Common myeloid progenitor, CD34-positive (primary cell): ENCODE measurements at regions not wholly inside any gene's neighbourhood (a gene's known extent, or its start where the extent isn't known, plus 50 kb on each side); places are given as distances from the start of the nearest gene placed in this dataset.

ENCODE experiments used
- CTCF ChIA-PET: fragments of 350-600 bp; sonication (Branson Sonifier 250); formaldehyde crosslinking; loops from one replicate; lab custom pipeline; 2021; ENCODE audit warnings: antibody characterized with exemption; lab: Charles Lee
- POLR2A ChIA-PET: fragments of 350-600 bp; sonication (Branson Sonifier 250); formaldehyde crosslinking; loops from one replicate; lab custom pipeline; 2021; ENCODE audit warnings: antibody characterized with exemption; lab: Charles Lee
- DNase-seq, 3 donors: peaks; one replicate each; pipeline versions ENCODE4 v3.0.0 to v3.0.0-alpha.2; 2013
- H3K27ac ChIP-seq, 2 experiments: 1 replicate in 1 of 2; 2 replicates in 1 of 2; pipeline ENCODE4 v1.7.0; 2013; ENCODE audit warnings: inconsistent platforms in 2 of 2, low read length in 2 of 2, mild to moderate bottlenecking in 2 of 2, low read depth in 1 of 2, moderate library complexity in 1 of 2; ENCODE audit not compliant: severe bottlenecking in 2 of 2, insufficient read depth in 1 of 2, poor library complexity in 1 of 2
- H3K27me3 ChIP-seq, 5 experiments: replicated peaks in 2 of 5; 1 replicate in 3 of 5; 2 replicates in 2 of 5; pipeline versions ENCODE4 v1.6.1 to v1.7.0; 2013; ENCODE audit warnings: low read length in 4 of 5, mild to moderate bottlenecking in 2 of 5, moderate library complexity in 2 of 5, inconsistent platforms in 1 of 5; ENCODE audit not compliant: insufficient read depth in 5 of 5, control insufficient read depth in 4 of 5
- H3K36me3 ChIP-seq, 4 experiments: 1 replicate in 2 of 4; 2 replicates in 2 of 4; pipeline versions ENCODE4 v1.6.1 to v1.7.0; 2013; ENCODE audit warnings: low read length in 3 of 4, control low read depth in 1 of 4, mild to moderate bottlenecking in 1 of 4; ENCODE audit not compliant: control insufficient read depth in 4 of 4, insufficient read depth in 4 of 4
- H3K4me1 ChIP-seq, 4 experiments: 1 replicate in 3 of 4; 2 replicates in 1 of 4; pipeline versions ENCODE4 v1.6.1 to v1.7.1; 2013; ENCODE audit warnings: low read length in 3 of 4, mild to moderate bottlenecking in 3 of 4, control low read depth in 1 of 4, inconsistent platforms in 1 of 4, moderate library complexity in 1 of 4; ENCODE audit not compliant: control insufficient read depth in 4 of 4, insufficient read depth in 4 of 4; ENCODE audit errors: control extremely low read depth in 1 of 4
- H3K4me3 ChIP-seq, 7 experiments: 1 replicate in 4 of 7; 2 replicates in 3 of 7; pipeline versions ENCODE4 v1.5.1 to v1.7.0; 2013; ENCODE audit warnings: mild to moderate bottlenecking in 7 of 7, low read length in 6 of 7, moderate library complexity in 6 of 7, inconsistent platforms in 2 of 7, low read depth in 2 of 7, control low read depth in 1 of 7; ENCODE audit not compliant: insufficient read depth in 4 of 7, control insufficient read depth in 1 of 7; ENCODE audit errors: extremely low read depth in 1 of 7
- H3K9me3 ChIP-seq, 5 experiments: 1 replicate in 4 of 5; 2 replicates in 1 of 5; pipeline versions ENCODE4 v1.6.1 to v1.7.1; 2013; ENCODE audit warnings: low read length in 4 of 5, mild to moderate bottlenecking in 2 of 5, inconsistent platforms in 1 of 5, low read depth in 1 of 5, moderate library complexity in 1 of 5; ENCODE audit not compliant: control insufficient read depth in 4 of 5, insufficient read depth in 2 of 5; ENCODE audit errors: control extremely low read depth in 1 of 5
- WGBS: methylation state at CpG from one replicate; pipeline ENCODE4 v1.1.5; 2013; ENCODE audit not compliant: insufficient coverage; 5-methylcytosine and 5-hydroxymethylcytosine counted together

GRCh38 chr3:973340-973739, 119.5 kb upstream of the CNTN6 start:
- DNase-seq = no peak
- ChIA-PET POLR2A (no interaction called here), CTCF (no interaction called here)
- Histone ChIP-seq H3K27me3 (no peaks in the 10 kb centered on the region), H3K36me3 (no peaks in the 10 kb centered on the region), H3K4me1 (no peaks in the 10 kb centered on the region), H3K4me3 (no peak overlapping the region), H3K9me3 (peaks cover 0 to 19% (median 4%) of the 10 kb centered on the region in 5 experiments), H3K27ac (no peak overlapping the region)
- WGBS = no CpG with 5 or more reads among the region's 1 CpG

DNA sequence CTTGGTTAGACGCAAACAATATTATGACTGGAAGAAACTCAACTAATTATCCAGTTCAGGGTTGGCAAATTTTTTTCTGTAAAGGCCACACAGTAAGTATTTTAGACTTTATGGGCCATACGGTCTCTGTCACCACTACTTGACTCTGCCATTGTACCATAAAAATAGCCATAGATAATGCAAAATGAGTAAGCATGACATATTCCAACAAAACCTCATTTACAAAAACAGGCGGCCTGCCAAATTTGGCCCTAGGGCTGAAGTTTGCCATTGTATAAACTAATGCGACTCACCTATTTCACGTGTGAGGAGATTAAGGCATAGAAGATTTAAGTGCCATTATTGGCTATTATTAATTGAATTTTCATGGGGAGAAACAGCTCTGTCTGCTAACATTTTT, 116.8 kb upstream of the CNTN6 start:
- Histone ChIP-seq H3K4me1 (no peaks in the 10 kb centered on the region), H3K27me3 (no peaks in the 10 kb centered on the region), H3K4me3 (no peak overlapping the region), H3K36me3 (no peaks in the 10 kb centered on the region), H3K27ac (no peak overlapping the region), H3K9me3 (peaks cover 0 to 20% (median 10%) of the 10 kb centered on the region in 5 experiments)
- ChIA-PET CTCF (no interaction called here), POLR2A (no interaction called here)
- DNase-seq = no peak
- 85% methylated on average over 4 of the region's 5 CpGs for WGBS

- ChIA-PET CTCF (no interaction called here), POLR2A (no interaction called here)
- Histone ChIP-seq H3K9me3 (peaks cover 0 to 11% (median 6%) of the 10 kb centered on the region in 5 experiments), H3K4me3 (no peak overlapping the region), H3K36me3 (no peaks in the 10 kb centered on the region), H3K27ac (no peak overlapping the region), H3K27me3 (no peaks in the 10 kb centered on the region), H3K4me1 (no peaks in the 10 kb centered on the region)
- 100% methylated on average over 6 of the region's 6 CpGs for WGBS
- peak in 2 of 3 donors; percentile 6 to 19 for DNase-seq
These were observed 111.7 kb upstream of the CNTN6 start for GRCh38 chr3:981156-981555.

- Histone ChIP-seq H3K27me3 (no peaks in the 10 kb centered on the region), H3K9me3 (peaks cover 0 to 3% (median 0%) of the 10 kb centered on the region in 5 experiments), H3K4me1 (peaks cover 0 to 39% (median 8%) of the 10 kb centered on the region in 4 experiments), H3K36me3 (no peaks in the 10 kb centered on the region), H3K27ac (peak overlapping the region in 1 of 2 experiments; percentile 3), H3K4me3 (no peak overlapping the region)
- CTCF ChIA-PET = no interaction called here
- peak; percentile 71 to 95 (median 90) for DNase-seq
- no CpG with 5 or more reads among the region's 1 CpG for WGBS
- POLR2A ChIA-PET = no interaction called here
These were observed 104.0 kb upstream of the CNTN6 start for GRCh38 chr3:988785-989184.

DNA sequence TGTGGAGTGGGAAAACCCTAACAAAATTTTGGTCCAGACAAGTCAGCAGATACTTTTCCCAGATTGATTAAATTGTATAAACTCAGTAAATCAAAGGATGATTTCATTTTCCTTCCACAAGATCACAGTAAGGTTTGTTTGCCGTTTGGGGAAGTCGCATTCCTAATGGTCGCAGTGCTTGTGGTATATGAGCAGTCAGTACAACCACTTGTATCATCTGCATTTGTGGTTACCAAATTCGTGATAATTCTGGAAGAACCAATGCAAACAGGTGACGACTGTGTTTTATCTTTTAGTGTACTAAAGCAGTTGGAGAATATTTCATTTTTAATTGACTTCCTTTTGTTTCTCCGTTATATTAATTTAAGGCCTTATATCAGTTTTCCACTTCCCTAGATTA, 100.0 kb upstream of the CNTN6 start:
- peak; percentile 23 to 81 (median 64) for DNase-seq
- no peak overlapping the region for H3K27ac ChIP-seq
- peaks cover 0 to 36% (median 8%) of the 10 kb centered on the region in 4 experiments for H3K4me1 ChIP-seq
- WGBS = 30% methylated on average over 2 of the region's 6 CpGs
- no peaks in the 10 kb centered on the region for H3K9me3 ChIP-seq
- H3K36me3 ChIP-seq = no peaks in the 10 kb centered on the region
- POLR2A ChIA-PET = no interaction called here
- H3K4me3 ChIP-seq = no peak overlapping the region
- CTCF ChIA-PET = no interaction called here
- no peaks in the 10 kb centered on the region for H3K27me3 ChIP-seq

DNA sequence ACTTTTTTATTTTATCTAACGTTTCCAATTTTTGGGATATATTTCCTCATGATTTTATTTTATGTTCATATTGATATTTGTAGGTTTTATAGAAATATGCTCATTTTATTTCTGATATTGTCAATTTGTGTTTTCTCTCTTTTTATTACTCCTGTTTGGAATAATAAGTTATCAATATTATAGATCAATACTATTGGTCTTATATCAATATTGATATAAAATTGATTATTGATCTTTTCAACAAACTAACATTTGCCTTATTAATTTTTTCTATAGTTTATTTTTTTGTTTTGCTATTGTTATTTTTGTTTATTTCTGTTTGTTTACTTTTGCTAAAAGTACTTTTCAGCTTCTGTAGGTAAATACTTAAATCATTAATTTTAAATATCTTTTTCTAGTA, 90.8 kb upstream of the CNTN6 start:
- H3K9me3 ChIP-seq = no peaks in the 10 kb centered on the region
- H3K27me3 ChIP-seq = no peaks in the 10 kb centered on the region
- DNase-seq = no peak
- no peaks in the 10 kb centered on the region for H3K4me1 ChIP-seq
- no peaks in the 10 kb centered on the region for H3K36me3 ChIP-seq
- no peak overlapping the region for H3K27ac ChIP-seq
- H3K4me3 ChIP-seq = no peak overlapping the region
- ChIA-PET POLR2A (no interaction called here), CTCF (no interaction called here)
- WGBS = no CpG with 5 or more reads among the region's 1 CpG

- H3K36me3 ChIP-seq = no peaks in the 10 kb centered on the region
- CTCF ChIA-PET = interaction anchor here (1.0 kb wide), 1 partner anchor 18 kb away, joined by 4 read pairs; no protein-coding TSS in a partner anchor
These were observed 85.0 kb upstream of the CNTN6 start for GRCh38 chr3:1007866-1008265.

More at GRCh38 chr3:1007866-1008265, 85.0 kb upstream of the CNTN6 start:
- DNase-seq = no peak
- POLR2A ChIA-PET = no interaction called here
- no peaks in the 10 kb centered on the region for H3K27me3 ChIP-seq
- peaks cover 0 to 1% (median 0%) of the 10 kb centered on the region in 5 experiments for H3K9me3 ChIP-seq
- no peak overlapping the region for H3K27ac ChIP-seq
- WGBS = no CpG with 5 or more reads among the region's 1 CpG
- H3K4me3 ChIP-seq = no peak overlapping the region
- H3K4me1 ChIP-seq = no peaks in the 10 kb centered on the region
